Heart left ventricle (tissue), 13 donors: ENCODE measurements at regions not wholly inside any gene's neighbourhood (a gene's known extent, or its start where the extent isn't known, plus 50 kb on each side); places are given as distances from the start of the nearest gene placed in this dataset.

Experiments
- POLR2A ChIP-seq, 2 donors: fragments of 450-650 bp; IDR thresholded peaks; one replicate each; pipeline ENCODE4 v1.6.1; 2017; ENCODE audit warnings: antibody characterized with exemption in 2 of 2, mild to moderate bottlenecking in 2 of 2, moderate library complexity in 2 of 2
- TF ChIP-seq, protein P1 (sequence below), 12 donors: fragments of 200-600 bp; sonication (generic) in 4 of 12; IDR thresholded peaks; one replicate each; pipeline versions ENCODE4 v1.5.0 to v1.8.0; 2018 to 2022; ENCODE audit warnings: antibody characterized with exemption in 12 of 12, mild to moderate bottlenecking in 5 of 12
- donor health status: ischemic (EF 13 %, LVEDD 7.1; RV severe dilation, severe dysfunction).
- donor health status: DM: no; HTN: yes; CAD: no.
- donor health status: DM: no; HTN: no; CAD: no.
- donor health status: ischemic (EF 25% LVEDD 6.9; RV normal size, moderate dysfunction).
- donor health status: ischemic (EF 25% LVEDD 5.7; RV mildly dilated, moderate dysfunction).
- donor health status: ischemic (EF 35%, LVEDD 5.7; RV mildly dilated, moderate dysfunction).
- donor health status: nonischemic (EF 11% LVEDD 7.7; RV severe dilation, severe dysfunction).
- donor health status: DM: yes; HTN: yes; CAD: no.
- donor health status: PGD.
- donor health status: ischemic (EF 29% LVEDD 5.4; RV normal size, mild dysfunction).
- donor health status: nonischemic (EF 23%, LVEDD 6.1; RV moderate dilation, normal function).

DNA sequence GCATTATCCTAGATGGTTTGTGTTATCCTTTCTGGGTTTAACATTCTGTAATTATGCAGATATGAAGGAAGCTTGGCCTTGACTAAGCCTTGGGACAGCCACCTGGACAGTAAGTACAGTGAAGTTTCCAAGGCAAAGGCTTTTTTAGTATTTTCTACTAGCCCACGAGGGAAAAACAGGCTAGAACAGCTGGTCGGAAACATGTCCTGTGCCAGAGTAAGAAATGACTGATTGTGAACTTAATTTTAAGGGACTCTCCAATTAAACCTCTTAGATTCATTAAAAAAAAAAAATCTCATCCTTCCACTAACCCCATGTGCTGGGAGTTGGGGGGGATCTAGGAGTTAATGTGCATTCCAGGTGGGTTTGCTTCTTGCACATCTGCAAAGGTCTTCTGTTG is 720.8 kb downstream of the SLC4A3 start:
- TF ChIP-seq, protein P1, sequence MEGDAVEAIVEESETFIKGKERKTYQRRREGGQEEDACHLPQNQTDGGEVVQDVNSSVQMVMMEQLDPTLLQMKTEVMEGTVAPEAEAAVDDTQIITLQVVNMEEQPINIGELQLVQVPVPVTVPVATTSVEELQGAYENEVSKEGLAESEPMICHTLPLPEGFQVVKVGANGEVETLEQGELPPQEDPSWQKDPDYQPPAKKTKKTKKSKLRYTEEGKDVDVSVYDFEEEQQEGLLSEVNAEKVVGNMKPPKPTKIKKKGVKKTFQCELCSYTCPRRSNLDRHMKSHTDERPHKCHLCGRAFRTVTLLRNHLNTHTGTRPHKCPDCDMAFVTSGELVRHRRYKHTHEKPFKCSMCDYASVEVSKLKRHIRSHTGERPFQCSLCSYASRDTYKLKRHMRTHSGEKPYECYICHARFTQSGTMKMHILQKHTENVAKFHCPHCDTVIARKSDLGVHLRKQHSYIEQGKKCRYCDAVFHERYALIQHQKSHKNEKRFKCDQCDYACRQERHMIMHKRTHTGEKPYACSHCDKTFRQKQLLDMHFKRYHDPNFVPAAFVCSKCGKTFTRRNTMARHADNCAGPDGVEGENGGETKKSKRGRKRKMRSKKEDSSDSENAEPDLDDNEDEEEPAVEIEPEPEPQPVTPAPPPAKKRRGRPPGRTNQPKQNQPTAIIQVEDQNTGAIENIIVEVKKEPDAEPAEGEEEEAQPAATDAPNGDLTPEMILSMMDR (IDR thresholded peaks at IDR 0.05), result no peak
- TF ChIP-seq POLR2A (IDR thresholded peaks at IDR 0.05), result no peak
